Endodermal cell (in vitro differentiated cells): ENCODE measurements at regions not wholly inside any gene's neighbourhood (a gene's known extent, or its start where the extent isn't known, plus 50 kb on each side); places are given as distances from the start of the nearest gene placed in this dataset.
"Not testable (repeated sequence)": the region's sequence is repeated elsewhere in the genome, so short reads cannot be mapped to it uniquely, and the experiment has no call there.

ENCODE experiments used
- DNase-seq: peaks from one replicate; pipeline ENCODE4 v3.0.0-alpha.2; 2017
- H3K27ac ChIP-seq: 2 replicates; pipeline ENCODE4 v1.5.1; 2013; ENCODE audit warnings: mild to moderate bottlenecking, low read depth, low read length, moderate library complexity
- H3K27me3 ChIP-seq: 2 replicates; pipeline ENCODE4 v1.6.1; 2013; ENCODE audit warnings: mild to moderate bottlenecking, low read length, moderate library complexity; ENCODE audit not compliant: insufficient read depth, control insufficient read depth, poor library complexity, severe bottlenecking
- H3K36me3 ChIP-seq: 2 replicates; pipeline ENCODE4 v1.7.0; 2013; ENCODE audit warnings: mild to moderate bottlenecking, low read length, moderate library complexity; ENCODE audit not compliant: control insufficient read depth, insufficient read depth
- H3K4me1 ChIP-seq: one replicate; pipeline ENCODE4 v1.7.0; 2013; ENCODE audit warnings: low read length; ENCODE audit not compliant: control insufficient read depth, insufficient read depth
- H3K4me3 ChIP-seq: 2 replicates; pipeline ENCODE4 v1.5.1; 2013; ENCODE audit warnings: mild to moderate bottlenecking, low read length, moderate library complexity
- H3K9ac ChIP-seq: 2 replicates; pipeline ENCODE4 v1.6.1; 2013; ENCODE audit warnings: mild to moderate bottlenecking, low read length, moderate library complexity; ENCODE audit not compliant: poor library complexity, severe bottlenecking; ENCODE audit errors: extremely low read depth
- H3K9me3 ChIP-seq: 2 replicates; pipeline ENCODE4 v1.6.1; 2013; ENCODE audit warnings: mild to moderate bottlenecking, low read length, moderate library complexity; ENCODE audit not compliant: control insufficient read depth
- H3K27ac Mint-ChIP-seq: 2 replicates; pipeline ENCODE4 v1.8.0; 2020; ENCODE audit warnings: mixed read lengths
- H3K27me3 Mint-ChIP-seq: 2 replicates; pipeline ENCODE4 v1.8.0; 2021; ENCODE audit warnings: mild to moderate bottlenecking, mixed read lengths; ENCODE audit not compliant: insufficient read depth
- H3K36me3 Mint-ChIP-seq: 2 replicates; pipeline ENCODE4 v1.8.0; 2020; ENCODE audit warnings: low read depth, mixed read lengths
- H3K4me1 Mint-ChIP-seq: 2 replicates; pipeline ENCODE4 v1.8.0; 2020; ENCODE audit warnings: mixed read lengths
- H3K4me3 Mint-ChIP-seq: 2 replicates; pipeline ENCODE4 v1.8.0; 2020; ENCODE audit warnings: mild to moderate bottlenecking, moderate library complexity, mixed read lengths
- H3K9me3 Mint-ChIP-seq: 2 replicates; pipeline ENCODE4 v1.8.0; 2020; ENCODE audit warnings: mild to moderate bottlenecking, mixed read lengths
- WGBS, 2 experiments: methylation state at CpG; one replicate each; pipeline versions ENCODE4 v1.1.5 to v1.1.7; 2013; ENCODE audit warnings: missing lambda C conversion rate in 2 of 2, mixed read lengths in 1 of 2; ENCODE audit not compliant: insufficient coverage in 1 of 2, insufficient read length in 1 of 2; 5-methylcytosine and 5-hydroxymethylcytosine counted together
- TF ChIP-seq, protein P1 (sequence below): fragments of 200-600 bp; sonication (generic); conservative IDR thresholded peaks from 2 replicates; pipeline ENCODE4 v1.5.0; 2021; ENCODE audit warnings: antibody characterized with exemption, mild to moderate bottlenecking

DNA sequence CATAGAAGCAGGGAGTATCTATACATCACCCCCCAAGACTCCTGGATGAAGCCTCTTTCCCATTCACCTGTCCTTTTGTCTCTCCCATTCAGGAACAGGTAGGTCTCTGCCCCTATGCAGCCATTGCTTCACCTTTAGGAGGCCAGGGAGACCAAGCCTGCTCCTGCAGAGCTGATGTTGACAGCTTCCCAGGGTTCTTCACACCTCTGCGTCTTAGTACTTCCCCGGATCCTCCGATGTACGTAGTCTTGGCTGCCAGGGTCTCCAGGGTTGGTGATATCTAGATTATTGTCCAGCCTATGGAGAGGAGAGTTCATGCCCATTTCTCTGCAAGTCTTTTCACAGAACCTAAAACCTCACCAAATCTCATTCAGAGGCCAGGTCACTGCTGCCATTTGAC, 365.7 kb upstream of the KLF6 start:
- no peak overlapping the region for H3K4me3 Mint-ChIP-seq
- Histone ChIP-seq H3K4me1 (no peaks in the 10 kb centered on the region), H3K36me3 (no peaks in the 10 kb centered on the region), H3K27ac (no peak overlapping the region), H3K9ac (no peak overlapping the region), H3K9me3 (no peaks in the 10 kb centered on the region), H3K27me3 (no peaks in the 10 kb centered on the region), H3K4me3 (no peak overlapping the region)
- H3K27me3 Mint-ChIP-seq, result no peaks in the 10 kb centered on the region
- H3K4me1 Mint-ChIP-seq, result peaks cover 14% of the 10 kb centered on the region
- H3K27ac Mint-ChIP-seq, result no peak overlapping the region
- no peaks in the 10 kb centered on the region for H3K36me3 Mint-ChIP-seq
- no peaks in the 10 kb centered on the region for H3K9me3 Mint-ChIP-seq
- 87 to 100% methylated on average over 1 to 4 of the region's 4 CpGs for WGBS, 2 experiments
- TF ChIP-seq, protein P1, sequence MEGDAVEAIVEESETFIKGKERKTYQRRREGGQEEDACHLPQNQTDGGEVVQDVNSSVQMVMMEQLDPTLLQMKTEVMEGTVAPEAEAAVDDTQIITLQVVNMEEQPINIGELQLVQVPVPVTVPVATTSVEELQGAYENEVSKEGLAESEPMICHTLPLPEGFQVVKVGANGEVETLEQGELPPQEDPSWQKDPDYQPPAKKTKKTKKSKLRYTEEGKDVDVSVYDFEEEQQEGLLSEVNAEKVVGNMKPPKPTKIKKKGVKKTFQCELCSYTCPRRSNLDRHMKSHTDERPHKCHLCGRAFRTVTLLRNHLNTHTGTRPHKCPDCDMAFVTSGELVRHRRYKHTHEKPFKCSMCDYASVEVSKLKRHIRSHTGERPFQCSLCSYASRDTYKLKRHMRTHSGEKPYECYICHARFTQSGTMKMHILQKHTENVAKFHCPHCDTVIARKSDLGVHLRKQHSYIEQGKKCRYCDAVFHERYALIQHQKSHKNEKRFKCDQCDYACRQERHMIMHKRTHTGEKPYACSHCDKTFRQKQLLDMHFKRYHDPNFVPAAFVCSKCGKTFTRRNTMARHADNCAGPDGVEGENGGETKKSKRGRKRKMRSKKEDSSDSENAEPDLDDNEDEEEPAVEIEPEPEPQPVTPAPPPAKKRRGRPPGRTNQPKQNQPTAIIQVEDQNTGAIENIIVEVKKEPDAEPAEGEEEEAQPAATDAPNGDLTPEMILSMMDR, result no peak
- DNase-seq, result no peak

DNA sequence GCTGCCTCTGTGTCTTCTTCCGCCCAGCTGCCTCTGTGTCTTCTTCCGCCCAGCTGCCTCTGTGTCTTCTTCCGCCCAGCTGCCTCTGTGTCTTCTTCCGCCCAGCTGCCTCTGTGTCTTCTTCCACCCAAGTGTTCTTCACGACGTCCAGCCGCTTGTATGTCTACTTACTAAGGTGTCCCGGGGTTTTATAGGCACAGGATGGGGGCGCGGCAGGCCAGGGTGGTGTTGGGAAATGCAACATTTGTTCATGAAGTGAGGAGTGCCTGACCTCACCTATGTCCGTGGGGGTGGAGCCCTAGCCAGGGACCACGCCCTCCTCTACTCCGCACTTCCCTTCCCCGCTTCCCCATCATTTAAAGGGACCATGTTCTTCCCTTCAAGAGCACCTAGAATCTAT, 364.5 kb upstream of the KLF6 start:
- H3K4me1 Mint-ChIP-seq, result peaks cover 19% of the 10 kb centered on the region
- H3K27ac ChIP-seq, H3K4me1 ChIP-seq, H3K9me3 ChIP-seq, H3K27me3 Mint-ChIP-seq, H3K27ac Mint-ChIP-seq, H3K36me3 Mint-ChIP-seq, H3K9me3 Mint-ChIP-seq, H3K4me3 Mint-ChIP-seq, H3K36me3 ChIP-seq, DNase-seq, H3K9ac ChIP-seq, H3K4me3 ChIP-seq, H3K27me3 ChIP-seq: not testable (repeated sequence)
- WGBS, 2 experiments, result 94% methylated on average over 12 of the region's 14 CpGs

DNA sequence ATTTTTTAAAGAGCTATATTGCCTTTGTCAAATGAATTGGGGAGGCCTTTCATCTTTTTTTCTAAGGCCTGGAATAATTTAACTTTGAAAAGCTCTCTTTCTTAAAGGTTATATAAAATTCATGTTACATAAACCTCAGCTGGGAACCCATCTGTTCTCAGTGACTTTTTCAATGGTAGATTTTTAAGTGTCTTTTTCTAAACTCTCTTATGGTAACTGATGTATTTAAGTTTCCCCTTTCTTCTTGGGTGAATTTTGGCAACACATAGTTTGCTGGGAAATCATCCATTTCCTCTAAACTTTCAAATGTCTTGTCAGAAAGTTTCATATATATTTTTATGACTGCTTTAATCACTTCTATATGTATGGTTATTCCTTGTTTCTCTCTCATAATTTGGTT, 362.2 kb upstream of the KLF6 start:
- Histone ChIP-seq H3K4me3 (no peak overlapping the region), H3K36me3 (no peaks in the 10 kb centered on the region), H3K9ac (no peak overlapping the region), H3K27ac (no peak overlapping the region), H3K9me3 (no peaks in the 10 kb centered on the region), H3K27me3 (no peaks in the 10 kb centered on the region), H3K4me1 (no peaks in the 10 kb centered on the region)
- H3K27ac Mint-ChIP-seq, result no peak overlapping the region
- H3K4me1 Mint-ChIP-seq, result peaks cover 19% of the 10 kb centered on the region
- no peaks in the 10 kb centered on the region for H3K9me3 Mint-ChIP-seq
- DNase-seq, result no peak
- H3K27me3 Mint-ChIP-seq, result no peaks in the 10 kb centered on the region
- no peak overlapping the region for H3K4me3 Mint-ChIP-seq
- no peaks in the 10 kb centered on the region for H3K36me3 Mint-ChIP-seq
- TF ChIP-seq, protein P1, result no peak

DNA sequence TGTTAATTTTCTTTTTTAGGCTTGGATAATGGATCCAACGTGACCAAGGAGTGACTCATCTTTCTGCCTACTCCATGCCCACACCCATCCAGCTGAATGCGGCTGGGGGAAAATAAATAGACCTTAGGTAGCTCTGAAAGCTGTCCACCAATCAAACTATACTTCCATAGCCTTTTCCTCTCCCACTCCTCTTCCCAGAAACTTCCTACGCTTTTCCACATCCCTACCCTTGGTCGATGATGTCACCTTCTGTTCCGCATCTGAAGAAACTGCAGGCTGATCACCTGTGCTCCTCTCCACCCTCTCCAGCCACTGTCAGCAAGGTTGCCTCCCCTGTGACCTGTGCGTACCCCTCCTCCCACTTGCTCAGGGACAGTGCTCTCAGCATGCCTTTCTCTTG, 359.8 kb upstream of the KLF6 start:
- Histone ChIP-seq H3K27me3 (no peaks in the 10 kb centered on the region), H3K9me3 (peaks cover 10% of the 10 kb centered on the region), H3K36me3 (no peaks in the 10 kb centered on the region), H3K9ac (no peak overlapping the region), H3K4me1 (no peaks in the 10 kb centered on the region), H3K27ac (no peak overlapping the region), H3K4me3 (no peak overlapping the region)
- Mint-ChIP-seq H3K27ac (no peak overlapping the region), H3K36me3 (peaks cover 4% of the 10 kb centered on the region), H3K4me3 (no peak overlapping the region), H3K4me1 (peaks cover 9% of the 10 kb centered on the region), H3K9me3 (peaks cover 19% of the 10 kb centered on the region), H3K27me3 (no peaks in the 10 kb centered on the region)
- no peak for DNase-seq
- 85 to 86% methylated on average over 4 to 6 of the region's 6 CpGs for WGBS, 2 experiments
- TF ChIP-seq, protein P1, result no peak
